GM21529 (cell line): ENCODE measurements at regions not wholly inside any gene's neighbourhood (a gene's known extent, or its start where the extent isn't known, plus 50 kb on each side); places are given as distances from the start of the nearest gene placed in this dataset.

ENCODE experiments used
- ATAC-seq: cut with Tn5 transposase; IDR thresholded peaks from one replicate; pipeline ENCODE4 v1.9.1; 2021; ENCODE audit not compliant: unreplicated experiment

DNA sequence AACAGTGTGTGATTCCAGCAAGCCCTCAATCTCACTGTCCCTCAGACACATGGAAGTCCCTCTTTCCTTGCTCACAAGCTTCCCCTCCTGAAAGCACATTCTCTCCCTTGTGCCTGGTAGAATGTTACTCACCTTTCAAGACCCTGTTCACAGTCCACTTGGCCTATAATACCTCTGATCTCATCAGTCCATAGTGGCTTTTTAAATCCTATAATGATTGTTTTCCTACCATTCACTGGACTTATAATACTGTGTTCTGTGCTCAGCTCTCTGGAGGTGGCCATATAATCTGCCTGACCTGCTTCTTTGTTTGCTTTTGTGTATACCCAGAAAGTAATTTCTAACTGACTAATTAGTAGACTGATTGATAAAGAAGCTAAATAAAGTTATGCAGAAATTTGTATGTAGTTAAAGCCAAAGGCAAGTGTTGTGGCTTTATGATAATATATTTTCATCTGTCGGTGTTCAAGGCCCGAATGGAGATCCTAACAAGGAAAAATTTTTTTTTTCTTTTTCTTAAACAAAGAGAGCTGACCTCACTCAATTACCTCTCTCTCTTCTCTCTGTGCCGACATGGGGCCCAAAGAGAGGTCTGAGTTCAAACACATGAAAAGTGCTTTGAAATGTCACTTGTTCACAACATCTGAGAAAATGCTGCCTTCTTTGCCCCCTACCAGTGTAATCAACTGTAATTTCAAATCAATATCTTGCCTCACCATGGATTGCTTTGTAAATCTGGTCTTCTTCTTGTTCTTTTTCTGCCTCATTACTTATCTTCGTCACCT is 1033.0 kb upstream of the PIK3C3 start:
- no peak for ATAC-seq

DNA sequence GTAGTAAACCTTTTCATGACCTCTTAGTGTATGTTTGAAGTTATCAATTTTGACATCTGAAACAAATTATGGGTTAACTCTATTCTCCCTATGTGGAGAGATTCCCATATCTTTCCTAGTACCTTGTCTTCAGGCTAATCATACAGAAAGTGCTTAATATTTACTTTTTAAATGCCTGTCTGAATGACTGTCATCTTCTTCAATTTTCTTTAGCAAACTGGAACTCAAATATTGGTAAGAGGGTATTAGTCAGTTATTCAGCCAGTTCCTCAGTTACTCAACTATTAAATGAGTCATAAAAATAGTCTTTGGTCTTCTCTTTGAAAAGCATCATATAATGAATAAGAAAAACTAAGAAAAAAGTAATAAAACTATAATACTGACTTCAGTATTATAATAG is 1038.0 kb upstream of the PIK3C3 start:
- no peak for ATAC-seq

GRCh38 chr18:40915724-40916123 is 1039.3 kb upstream of the PIK3C3 start:
- ATAC-seq: no peak

DNA sequence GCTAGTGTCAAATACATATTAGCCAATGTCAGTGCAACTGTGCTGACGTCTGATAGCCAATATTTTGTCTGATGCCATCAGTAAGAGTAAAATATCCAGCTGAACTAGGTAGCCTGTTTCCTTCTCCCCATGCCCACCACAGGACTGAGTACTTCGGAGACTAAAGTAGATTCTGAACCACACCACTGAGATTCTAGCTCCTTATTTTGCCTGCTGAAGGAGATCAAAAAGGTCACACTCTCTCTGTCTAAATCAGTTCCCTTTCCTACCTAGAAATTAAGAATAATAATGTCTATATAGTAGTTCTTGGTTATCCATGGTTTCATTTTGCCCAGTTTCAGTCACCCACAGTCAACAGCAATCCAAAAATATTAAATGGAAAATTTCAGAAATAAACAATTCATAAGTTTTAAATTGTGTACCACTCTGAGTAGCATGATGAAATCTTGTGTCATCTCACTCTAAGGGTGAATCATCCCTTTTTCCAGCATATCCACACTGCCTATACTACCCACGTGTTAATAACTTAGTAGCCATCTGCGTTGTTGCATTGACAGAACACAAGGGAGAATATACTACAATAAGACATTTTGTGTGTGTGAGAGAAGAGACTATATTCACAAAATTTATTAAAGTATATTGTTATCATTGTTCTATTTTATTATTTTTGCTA is 1043.3 kb upstream of the PIK3C3 start:
- no peak for ATAC-seq

- ATAC-seq: no peak
These were observed 1044.0 kb upstream of the PIK3C3 start for GRCh38 chr18:40911041-40911440.

- ATAC-seq: no peak
These were observed 1047.2 kb upstream of the PIK3C3 start for GRCh38 chr18:40907842-40908241.

DNA sequence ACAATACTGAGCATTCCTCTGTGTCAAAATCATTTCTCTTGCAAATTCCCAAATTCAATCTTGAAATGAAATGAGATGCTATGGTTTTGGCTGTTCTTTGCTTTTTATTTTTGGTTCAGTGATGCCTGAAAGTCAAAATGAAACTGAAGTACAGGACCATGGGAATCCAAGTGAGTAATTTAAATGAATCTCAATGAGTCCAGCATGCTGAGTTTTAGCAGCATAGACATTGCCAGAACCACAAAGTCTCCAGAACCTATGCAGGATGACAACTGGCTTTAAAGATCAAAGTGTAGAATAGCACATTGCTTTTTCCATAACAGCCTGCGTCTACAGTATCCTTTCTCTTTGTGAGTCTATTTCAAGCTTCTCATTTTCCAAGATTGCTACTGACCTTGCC is 1050.7 kb upstream of the PIK3C3 start:
- no peak for ATAC-seq

GRCh38 chr18:40902436-40902835 is 1052.6 kb upstream of the PIK3C3 start:
- no peak for ATAC-seq

DNA sequence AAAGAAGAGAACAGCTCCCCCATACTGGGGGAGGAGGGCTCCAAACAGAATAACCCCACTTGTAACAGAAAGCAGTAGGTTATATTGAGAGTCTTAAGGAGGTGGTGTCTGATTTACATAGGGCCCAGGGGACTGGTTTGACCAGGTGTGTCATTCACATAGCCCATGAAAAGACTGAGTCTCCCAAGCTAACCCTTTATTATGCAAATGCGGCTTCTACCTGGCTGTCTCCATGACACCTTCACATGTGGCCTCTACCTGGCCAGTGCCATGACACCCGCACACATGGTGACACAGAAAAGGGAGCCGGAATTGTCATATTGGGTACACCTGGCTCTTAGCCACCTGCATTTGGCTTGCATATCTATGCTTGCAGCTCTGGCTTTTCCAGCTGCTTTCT is 1057.2 kb upstream of the PIK3C3 start:
- no peak for ATAC-seq

- ATAC-seq: no peak
These were observed 1071.8 kb upstream of the PIK3C3 start for GRCh38 chr18:40883271-40883670.

DNA sequence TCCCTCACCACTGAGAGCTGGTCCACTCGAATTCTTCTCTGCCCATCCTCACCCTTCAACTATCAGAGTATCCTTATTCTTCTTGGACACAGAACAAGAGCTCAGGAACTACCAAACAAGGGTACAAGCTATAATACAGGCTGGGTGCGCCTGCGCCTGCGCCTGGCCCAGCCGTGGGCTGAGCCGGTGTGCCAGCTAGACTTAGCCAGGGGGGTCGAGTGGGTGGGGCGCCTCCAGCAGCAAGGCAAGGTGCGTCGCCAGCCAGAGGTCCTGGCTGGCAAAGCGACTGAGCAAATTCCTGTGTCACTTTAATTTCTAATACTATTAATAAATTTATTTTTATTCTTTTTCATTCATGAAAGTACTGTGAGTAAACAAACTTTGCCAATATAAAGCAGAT is 1072.6 kb upstream of the PIK3C3 start:
- no peak for ATAC-seq

- no peak for ATAC-seq
These were observed 1076.7 kb upstream of the PIK3C3 start for GRCh38 chr18:40878371-40878770.

GRCh38 chr18:40877096-40877495 is 1077.9 kb upstream of the PIK3C3 start:
- ATAC-seq: no peak

DNA sequence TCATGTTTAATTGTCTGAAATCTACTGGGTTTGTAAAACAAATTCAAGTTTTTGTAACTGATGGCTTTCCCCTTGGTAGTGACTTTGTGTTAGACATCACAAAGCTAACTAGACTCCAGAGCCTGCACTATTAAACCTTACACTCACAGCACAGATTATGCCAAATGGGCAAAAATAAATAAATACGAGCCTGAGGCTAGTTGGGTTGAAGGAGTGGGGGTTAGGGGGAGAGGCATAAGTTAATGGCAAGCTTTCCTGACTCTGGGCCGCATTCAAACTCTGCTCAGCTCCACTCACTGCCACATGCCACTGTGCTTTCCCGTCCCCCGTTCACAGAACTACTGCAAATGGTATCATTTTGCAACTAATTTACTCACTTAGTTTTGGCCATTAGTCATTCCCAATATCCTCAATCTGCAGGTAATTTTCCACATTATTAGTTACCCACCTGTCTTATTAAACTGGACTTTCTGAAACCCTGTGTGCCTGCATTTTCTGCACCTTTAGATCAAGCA is 1079.9 kb upstream of the PIK3C3 start:
- ATAC-seq: no peak

GRCh38 chr18:40874233-40874632 is 1080.8 kb upstream of the PIK3C3 start:
- ATAC-seq: no peak

GRCh38 chr18:40868110-40868858 is 1086.8 kb upstream of the PIK3C3 start:
- no peak for ATAC-seq

DNA sequence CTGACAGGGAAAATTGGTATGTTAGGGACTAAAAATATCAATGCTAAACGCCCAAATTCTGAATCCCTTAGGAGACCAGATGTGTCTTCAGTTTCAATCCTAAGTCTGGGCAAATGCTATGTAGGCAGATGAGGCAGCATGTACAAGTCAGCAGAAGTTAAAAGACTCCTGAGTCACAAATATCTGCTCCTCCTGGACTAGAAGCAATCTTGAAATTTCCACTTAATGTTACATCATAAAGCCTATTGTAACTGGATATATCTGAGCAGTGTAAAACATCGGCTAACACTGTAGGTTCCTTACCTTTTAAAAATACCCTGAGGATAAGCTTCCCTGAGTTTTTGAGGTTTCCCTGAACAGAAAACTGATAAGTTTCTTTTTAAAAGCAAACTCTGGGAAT is 1087.6 kb upstream of the PIK3C3 start:
- no peak for ATAC-seq

- ATAC-seq: no peak
These were observed 1088.1 kb upstream of the PIK3C3 start for GRCh38 chr18:40866968-40867367.

- ATAC-seq: no peak
These were observed 1088.9 kb upstream of the PIK3C3 start for GRCh38 chr18:40866013-40866645.

- no peak for ATAC-seq
These were observed 1090.2 kb upstream of the PIK3C3 start for GRCh38 chr18:40864846-40865245.

GRCh38 chr18:40863801-40864200 is 1091.2 kb upstream of the PIK3C3 start:
- ATAC-seq: no peak
